Neural progenitor cell (in vitro differentiated cells): ENCODE measurements at regions not wholly inside any gene's neighbourhood (a gene's known extent, or its start where the extent isn't known, plus 50 kb on each side); places are given as distances from the start of the nearest gene placed in this dataset.

ENCODE experiments used
- DNase-seq: peaks from one replicate; pipeline ENCODE4 v3.0.0-alpha.2; 2016; ENCODE audit warnings: low spot score
- H2AFZ ChIP-seq: fragments of 200-600 bp; sonication (generic); replicated peaks from 2 replicates; pipeline ENCODE4 v1.6.1; 2016; ENCODE audit warnings: antibody characterized with exemption
- H3F3A ChIP-seq: fragments of 200-600 bp; sonication (generic); 2 replicates; pipeline ENCODE4 v1.6.1; 2016; ENCODE audit warnings: antibody characterized with exemption, low read depth
- H3K27ac ChIP-seq: fragments of 200-600 bp; sonication (generic); 2 replicates; pipeline ENCODE4 v1.5.1; 2016; ENCODE audit warnings: mild to moderate bottlenecking
- H3K27me3 ChIP-seq: fragments of 200-600 bp; sonication (generic); 2 replicates; pipeline ENCODE4 v1.6.1; 2016; ENCODE audit warnings: mild to moderate bottlenecking, moderate library complexity
- H3K36me3 ChIP-seq: fragments of 200-600 bp; sonication (generic); 2 replicates; pipeline ENCODE4 v1.5.1; 2016
- H3K4me1 ChIP-seq: fragments of 200-600 bp; sonication (generic); 2 replicates; pipeline ENCODE4 v1.6.1; 2016; ENCODE audit warnings: mixed run types
- H3K4me2 ChIP-seq: fragments of 200-600 bp; sonication (generic); 2 replicates; pipeline ENCODE4 v1.6.1; 2016
- H3K4me3 ChIP-seq: fragments of 200-600 bp; sonication (generic); 2 replicates; pipeline ENCODE4 v1.5.1; 2016
- H3K79me2 ChIP-seq: fragments of 200-600 bp; sonication (generic); 2 replicates; pipeline ENCODE4 v1.6.1; 2016; ENCODE audit warnings: low read depth
- H3K9ac ChIP-seq: fragments of 200-600 bp; sonication (generic); 2 replicates; pipeline ENCODE4 v1.6.1; 2016
- H3K9me3 ChIP-seq: fragments of 200-600 bp; sonication (generic); 2 replicates; pipeline ENCODE4 v1.5.1; 2016; ENCODE audit warnings: low read depth
- H4K20me1 ChIP-seq: fragments of 200-600 bp; sonication (generic); 2 replicates; pipeline ENCODE4 v1.6.1; 2016; ENCODE audit warnings: low read depth
- H3K27ac Mint-ChIP-seq: 3 replicates; pipeline ENCODE4 v1.8.0; 2021; ENCODE audit warnings: mixed read lengths
- H3K27me3 Mint-ChIP-seq: 2 replicates; pipeline ENCODE4 v1.8.0; 2022; ENCODE audit warnings: low read depth, mild to moderate bottlenecking, inconsistent platforms, moderate library complexity, mixed read lengths; ENCODE audit not compliant: insufficient read depth
- H3K36me3 Mint-ChIP-seq: 3 replicates; pipeline ENCODE4 v1.8.0; 2021; ENCODE audit warnings: mixed read lengths
- H3K4me1 Mint-ChIP-seq: 3 replicates; pipeline ENCODE4 v1.8.0; 2021; ENCODE audit warnings: mixed read lengths
- H3K4me3 Mint-ChIP-seq: 3 replicates; pipeline ENCODE4 v1.8.0; 2021; ENCODE audit warnings: mild to moderate bottlenecking, moderate library complexity, mixed read lengths
- H3K9me3 Mint-ChIP-seq: 3 replicates; pipeline ENCODE4 v1.8.0; 2020; ENCODE audit warnings: mixed read lengths
- CTCF ChIP-seq: fragments of 200-600 bp; sonication (generic); IDR thresholded peaks from 2 replicates; pipeline ENCODE4 v1.5.1; 2017; ENCODE audit warnings: antibody characterized with exemption, mild to moderate bottlenecking
- EZH2 ChIP-seq: fragments of 200-600 bp; sonication (generic); IDR thresholded peaks from 2 replicates; pipeline ENCODE4 v1.6.1; 2017; ENCODE audit warnings: antibody characterized with exemption, mild to moderate bottlenecking, moderate library complexity
- EZH2phosphoT487 ChIP-seq: fragments of 200-600 bp; sonication (generic); IDR thresholded peaks from 2 replicates; pipeline ENCODE4 v1.6.1; 2017; ENCODE audit warnings: antibody characterized with exemption

DNA sequence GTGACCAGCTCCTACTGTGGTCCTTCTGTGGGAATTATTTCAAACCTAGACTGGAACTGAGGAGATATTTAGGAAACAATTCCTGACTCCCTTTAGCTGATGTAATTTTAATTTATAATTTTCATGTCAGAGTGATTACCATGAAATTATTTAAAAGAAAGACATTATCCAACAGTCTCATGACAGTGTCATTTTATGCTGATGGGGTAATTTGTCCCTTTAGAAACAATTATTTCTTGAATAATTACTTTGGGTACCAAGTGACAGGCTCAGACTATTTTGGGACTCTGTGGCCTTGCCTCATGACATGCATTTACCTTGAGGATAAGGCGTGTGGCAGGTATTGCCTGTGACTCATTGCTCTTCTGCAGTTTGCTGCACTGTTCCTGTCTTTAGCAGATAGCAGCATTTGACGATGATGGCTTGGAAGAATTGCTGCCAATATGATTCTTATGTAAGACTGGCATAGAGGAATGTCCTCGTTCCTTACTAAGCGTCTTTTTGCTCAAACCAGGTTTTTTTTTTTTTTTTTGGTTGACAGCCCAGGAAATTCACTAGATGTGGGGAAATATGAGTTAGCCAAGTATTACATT, 206.0 kb upstream of the HMCN1 start:
- Histone ChIP-seq H3K27me3 (peaks cover 17% of the 10 kb centered on the region), H3K9ac (no peak overlapping the region), H3K27ac (no peak overlapping the region), H2AFZ (no peak overlapping the region), H3K4me3 (no peak overlapping the region), H3K36me3 (no peaks in the 10 kb centered on the region), H3K4me1 (peaks cover 14% of the 10 kb centered on the region), H3K79me2 (no peaks in the 10 kb centered on the region), H3F3A (no peaks in the 10 kb centered on the region), H4K20me1 (no peaks in the 10 kb centered on the region), H3K9me3 (no peaks in the 10 kb centered on the region), H3K4me2 (no peak overlapping the region)
- H3K4me1 Mint-ChIP-seq: no peaks in the 10 kb centered on the region
- H3K36me3 Mint-ChIP-seq: no peaks in the 10 kb centered on the region
- H3K27ac Mint-ChIP-seq: no peak overlapping the region
- H3K9me3 Mint-ChIP-seq: peaks cover 8% of the 10 kb centered on the region
- no peak for TF ChIP-seq CTCF
- no peak for TF ChIP-seq EZH2phosphoT487
- TF ChIP-seq EZH2: no peak
- DNase-seq: no peak
- no peaks in the 10 kb centered on the region for H3K27me3 Mint-ChIP-seq
- H3K4me3 Mint-ChIP-seq: no peak overlapping the region

DNA sequence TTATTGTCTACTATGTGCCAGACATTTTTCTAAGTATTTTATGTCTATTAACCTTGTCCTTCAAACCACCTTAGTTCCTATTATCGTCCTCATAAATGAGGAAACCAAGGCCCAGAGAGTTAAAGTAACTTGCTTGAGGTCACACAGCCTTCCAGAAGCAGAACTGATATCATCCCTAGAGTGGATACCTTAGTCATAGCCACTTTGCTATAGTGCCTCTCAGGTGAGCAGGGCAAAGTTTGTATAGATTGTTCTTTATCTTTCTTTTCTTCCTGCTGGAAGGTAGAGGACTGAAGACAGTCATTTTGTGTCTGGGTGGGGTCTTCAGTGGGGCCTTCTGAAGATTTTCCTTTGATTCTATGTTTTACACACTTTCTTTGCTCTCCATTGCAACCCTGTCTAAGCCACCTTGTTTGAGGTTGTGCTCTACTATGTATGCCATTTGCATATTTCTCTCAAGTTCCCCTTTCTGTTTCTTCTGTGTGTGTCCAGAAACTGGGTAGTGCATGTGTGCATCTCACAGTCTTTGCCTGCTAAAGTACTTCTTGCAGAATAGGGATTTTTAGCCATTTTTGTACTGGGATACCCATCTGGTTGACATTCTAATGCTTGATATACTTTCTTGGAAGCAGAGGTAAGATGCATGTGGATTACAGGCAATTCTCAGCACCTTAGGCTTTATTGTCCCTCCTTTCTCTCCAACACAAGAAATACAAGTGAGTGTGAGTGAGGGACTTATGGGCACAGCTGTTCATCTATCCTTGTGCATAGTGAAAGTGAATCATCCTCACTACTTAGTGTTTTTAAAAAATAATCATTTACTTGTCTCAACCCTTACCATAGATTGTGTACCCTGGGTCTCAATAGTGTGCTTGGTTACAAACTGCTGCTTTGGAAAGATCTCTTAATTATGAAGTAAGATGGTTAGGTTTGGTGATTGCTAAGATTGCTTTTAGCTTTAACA, 207.6 kb upstream of the HMCN1 start:
- Mint-ChIP-seq H3K27ac (no peak overlapping the region), H3K36me3 (no peaks in the 10 kb centered on the region), H3K27me3 (no peaks in the 10 kb centered on the region), H3K4me1 (no peaks in the 10 kb centered on the region), H3K4me3 (no peak overlapping the region), H3K9me3 (peaks cover 8% of the 10 kb centered on the region)
- TF ChIP-seq EZH2: no peak
- no peak for TF ChIP-seq CTCF
- TF ChIP-seq EZH2phosphoT487: no peak
- no peaks in the 10 kb centered on the region for H3K36me3 ChIP-seq
- H3K27ac ChIP-seq: no peak overlapping the region
- H3F3A ChIP-seq: no peaks in the 10 kb centered on the region
- no peak overlapping the region for H3K4me3 ChIP-seq
- no peak overlapping the region for H2AFZ ChIP-seq
- no peaks in the 10 kb centered on the region for H3K79me2 ChIP-seq
- no peak overlapping the region for H3K4me2 ChIP-seq
- H4K20me1 ChIP-seq: no peaks in the 10 kb centered on the region
- no peaks in the 10 kb centered on the region for H3K9me3 ChIP-seq
- H3K9ac ChIP-seq: no peak overlapping the region
- H3K27me3 ChIP-seq: peaks cover 5% of the 10 kb centered on the region
- peaks cover 4% of the 10 kb centered on the region for H3K4me1 ChIP-seq
- DNase-seq: no peak

DNA sequence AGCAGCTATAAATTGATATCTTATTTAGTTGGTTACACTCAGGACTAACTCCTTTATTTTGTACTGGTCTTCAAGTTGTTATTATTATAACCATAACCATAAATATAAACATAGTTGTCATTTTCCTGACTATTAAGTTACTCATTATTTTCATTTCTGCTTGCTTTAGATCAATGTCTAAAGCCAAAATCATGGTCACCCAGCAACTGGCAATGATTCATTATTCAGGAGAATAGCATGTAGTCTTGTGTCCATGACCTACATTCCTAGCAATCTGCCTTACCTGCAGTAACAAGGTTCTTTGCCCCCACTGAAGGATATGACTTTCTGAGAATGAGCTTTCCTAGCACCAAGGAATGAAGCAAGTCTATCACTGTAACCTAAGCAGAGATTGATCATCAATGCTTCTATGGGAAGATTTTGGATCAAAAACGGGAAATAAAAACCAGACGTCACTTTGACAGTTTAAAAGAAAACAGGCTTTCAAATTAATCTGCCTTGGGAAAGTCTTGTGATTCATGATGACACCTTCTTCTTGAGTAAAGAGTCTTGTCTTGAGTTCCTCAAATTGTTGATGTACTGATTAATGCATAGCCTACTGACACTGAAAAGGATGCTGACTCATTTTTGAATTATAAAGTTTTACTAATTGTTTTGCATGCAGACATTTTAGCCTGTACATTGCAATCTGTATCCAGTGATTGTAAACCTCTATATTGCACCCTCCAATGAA, 203.3 kb upstream of the IVNS1ABP start:
- H3K9me3 Mint-ChIP-seq: peaks cover 30% of the 10 kb centered on the region
- TF ChIP-seq CTCF (no peak), EZH2phosphoT487 (no peak), EZH2 (no peak)
- no peaks in the 10 kb centered on the region for H3K79me2 ChIP-seq

More for the DNA sequence above, 203.3 kb upstream of the IVNS1ABP start:
- peaks cover 14% of the 10 kb centered on the region for H3K9me3 ChIP-seq
- H3K4me2 ChIP-seq: no peak overlapping the region
- no peaks in the 10 kb centered on the region for H3F3A ChIP-seq
- H3K9ac ChIP-seq: no peak overlapping the region
- Mint-ChIP-seq H3K4me1 (no peaks in the 10 kb centered on the region), H3K4me3 (no peak overlapping the region), H3K27me3 (no peaks in the 10 kb centered on the region), H3K36me3 (no peaks in the 10 kb centered on the region), H3K27ac (no peak overlapping the region)
- no peaks in the 10 kb centered on the region for H3K27me3 ChIP-seq
- no peaks in the 10 kb centered on the region for H3K4me1 ChIP-seq
- DNase-seq: no peak
- no peaks in the 10 kb centered on the region for H4K20me1 ChIP-seq
- no peak overlapping the region for H3K4me3 ChIP-seq
- H3K27ac ChIP-seq: no peak overlapping the region
- H3K36me3 ChIP-seq: no peaks in the 10 kb centered on the region
- H2AFZ ChIP-seq: no peak overlapping the region
